Hepatocyte (in vitro differentiated cells): ENCODE measurements at regions not wholly inside any gene's neighbourhood (a gene's known extent, or its start where the extent isn't known, plus 50 kb on each side); places are given as distances from the start of the nearest gene placed in this dataset.

Experiments used
- DNase-seq: peaks from one replicate; pipeline ENCODE4 v3.0.0-alpha.2; 2016; ENCODE audit warnings: low spot score
- H2AFZ ChIP-seq: fragments of 200-600 bp; sonication (generic); 2 replicates; pipeline ENCODE4 v1.6.0; 2016; ENCODE audit warnings: antibody characterized with exemption, mild to moderate bottlenecking
- H3K27ac ChIP-seq: fragments of 200-600 bp; sonication (generic); 2 replicates; pipeline ENCODE4 v1.5.1; 2016; ENCODE audit warnings: mild to moderate bottlenecking
- H3K27me3 ChIP-seq: fragments of 200-600 bp; sonication (generic); 2 replicates; pipeline ENCODE4 v1.6.1; 2016
- H3K36me3 ChIP-seq: fragments of 200-600 bp; sonication (generic); replicated peaks from 2 replicates; pipeline ENCODE4 v1.5.1; 2016; ENCODE audit warnings: low read depth; ENCODE audit not compliant: insufficient read depth
- H3K4me1 ChIP-seq: fragments of 200-600 bp; sonication (generic); 2 replicates; pipeline ENCODE4 v1.5.1; 2016; ENCODE audit warnings: mild to moderate bottlenecking, moderate library complexity; ENCODE audit not compliant: insufficient read depth
- H3K4me2 ChIP-seq: fragments of 200-600 bp; sonication (generic); 2 replicates; pipeline ENCODE4 v1.6.0; 2016
- H3K4me3 ChIP-seq: fragments of 200-600 bp; sonication (generic); 2 replicates; pipeline ENCODE4 v1.5.1; 2016; ENCODE audit warnings: mild to moderate bottlenecking
- H3K79me2 ChIP-seq: fragments of 200-600 bp; sonication (generic); 2 replicates; pipeline ENCODE4 v1.6.0; 2017; ENCODE audit warnings: mild to moderate bottlenecking
- H3K9me2 ChIP-seq: fragments of 200-600 bp; sonication (generic); replicated peaks from 2 replicates; pipeline ENCODE4 v1.6.0; 2017; ENCODE audit warnings: mild to moderate bottlenecking; ENCODE audit not compliant: insufficient read depth
- H3K9me3 ChIP-seq: fragments of 200-600 bp; sonication (generic); 2 replicates; pipeline ENCODE4 v1.5.1; 2016; ENCODE audit warnings: low read depth, mild to moderate bottlenecking
- H4K20me1 ChIP-seq: fragments of 200-600 bp; sonication (generic); 2 replicates; pipeline ENCODE4 v1.6.0; 2016; ENCODE audit warnings: mild to moderate bottlenecking; ENCODE audit not compliant: insufficient read depth, poor library complexity, severe bottlenecking
- CTCF ChIP-seq: fragments of 200-600 bp; sonication (generic); IDR thresholded peaks from 2 replicates; pipeline ENCODE4 v1.5.1; 2016; ENCODE audit warnings: antibody characterized with exemption, mild to moderate bottlenecking; ENCODE audit not compliant: poor library complexity
- EZH2 ChIP-seq: fragments of 200-600 bp; sonication (generic); IDR thresholded peaks from 2 replicates; pipeline ENCODE4 v1.6.1; 2016; ENCODE audit warnings: antibody characterized with exemption, mild to moderate bottlenecking, borderline replicate concordance
- EZH2phosphoT487 ChIP-seq: fragments of 200-600 bp; sonication (generic); IDR thresholded peaks from one replicate; pipeline ENCODE4 v1.6.1; 2018; ENCODE audit warnings: antibody characterized with exemption, mild to moderate bottlenecking, low read depth, moderate library complexity; ENCODE audit not compliant: unreplicated experiment, severe bottlenecking
- WGBS: methylation state at CpG from one replicate; pipeline ENCODE4 v1.1.6; 2016; ENCODE audit warnings: low lambda C conversion rate; ENCODE audit errors: missing lambda C conversion rate; 5-methylcytosine and 5-hydroxymethylcytosine counted together

- DNase-seq = no peak
- Histone ChIP-seq H3K4me2 (no peak overlapping the region), H2AFZ (no peak overlapping the region), H3K36me3 (no peaks in the 10 kb centered on the region), H3K4me3 (no peak overlapping the region), H3K9me2 (no peaks in the 10 kb centered on the region), H3K27ac (no peak overlapping the region), H4K20me1 (no peaks in the 10 kb centered on the region), H3K27me3 (no peaks in the 10 kb centered on the region), H3K4me1 (no peaks in the 10 kb centered on the region), H3K9me3 (no peaks in the 10 kb centered on the region), H3K79me2 (no peaks in the 10 kb centered on the region)
- TF ChIP-seq EZH2 (no peak), EZH2phosphoT487 (no peak), CTCF (no peak)
- 85% methylated on average over 1 of the region's 1 CpG for WGBS
Observed at GRCh38 chr2:59044736-59045135, 803.6 kb upstream of the FANCL start.

DNA sequence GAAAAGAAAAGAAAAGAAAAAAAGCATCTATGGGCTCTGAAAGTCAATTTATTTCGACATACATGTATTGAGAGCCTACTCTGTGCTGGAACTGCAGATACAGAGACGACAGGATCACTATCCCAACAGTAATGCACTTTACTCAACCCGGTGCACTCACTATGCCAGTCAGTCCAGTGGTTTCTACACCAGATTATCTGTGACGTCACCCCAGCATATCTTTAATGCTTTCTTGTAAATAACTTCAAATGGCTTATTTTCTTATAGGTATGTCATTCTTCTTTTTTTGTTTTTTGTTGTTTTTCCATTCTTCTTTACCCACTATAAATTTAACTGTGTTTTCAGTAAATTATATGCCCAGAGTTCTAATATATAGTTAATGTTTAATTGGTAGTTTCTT is 800.0 kb upstream of the FANCL start:
- H3K9me2 ChIP-seq = no peaks in the 10 kb centered on the region
- 87% methylated on average over 4 of the region's 4 CpGs for WGBS
- no peaks in the 10 kb centered on the region for H3K4me1 ChIP-seq
- TF ChIP-seq EZH2 (no peak), EZH2phosphoT487 (no peak), CTCF (no peak)
- no peak overlapping the region for H3K27ac ChIP-seq
- no peaks in the 10 kb centered on the region for H3K79me2 ChIP-seq
- H3K27me3 ChIP-seq = no peaks in the 10 kb centered on the region
- H3K4me3 ChIP-seq = no peak overlapping the region
- no peak overlapping the region for H2AFZ ChIP-seq
- H3K36me3 ChIP-seq = no peaks in the 10 kb centered on the region
- H3K4me2 ChIP-seq = no peak overlapping the region
- H3K9me3 ChIP-seq = no peaks in the 10 kb centered on the region
- no peaks in the 10 kb centered on the region for H4K20me1 ChIP-seq
- no peak for DNase-seq

- Histone ChIP-seq H3K4me2 (no peak overlapping the region), H3K4me3 (no peak overlapping the region), H4K20me1 (no peaks in the 10 kb centered on the region), H2AFZ (no peak overlapping the region), H3K27ac (no peak overlapping the region), H3K9me2 (no peaks in the 10 kb centered on the region), H3K27me3 (no peaks in the 10 kb centered on the region), H3K79me2 (no peaks in the 10 kb centered on the region), H3K9me3 (no peaks in the 10 kb centered on the region), H3K36me3 (no peaks in the 10 kb centered on the region), H3K4me1 (peaks cover 6% of the 10 kb centered on the region)
- TF ChIP-seq EZH2phosphoT487 (no peak), EZH2 (no peak), CTCF (no peak)
- 10% methylated on average over 1 of the region's 1 CpG for WGBS
- peak; percentile 23 for DNase-seq
Observed at GRCh38 chr2:59034837-59035236, 793.7 kb upstream of the FANCL start.

DNA sequence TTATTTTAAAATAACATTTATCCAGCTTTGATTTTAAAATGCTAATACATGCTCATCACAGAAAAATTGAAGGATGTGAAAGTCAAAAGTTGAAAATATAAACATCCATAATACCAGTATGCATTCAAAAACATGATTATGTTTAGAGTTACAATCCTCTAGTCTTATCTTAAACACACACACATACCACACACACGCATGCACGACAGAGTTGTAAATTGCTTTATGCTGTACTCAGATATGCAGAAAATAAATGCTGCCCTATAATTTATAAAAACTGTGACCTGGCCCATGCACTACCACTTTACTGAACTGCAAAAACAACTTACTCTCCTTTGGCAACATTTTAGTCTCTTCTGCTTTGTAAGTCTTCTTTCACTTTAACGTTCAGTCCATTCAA is 793.0 kb upstream of the FANCL start:
- H3K27me3 ChIP-seq = no peaks in the 10 kb centered on the region
- peaks cover 6% of the 10 kb centered on the region for H3K4me1 ChIP-seq
- no peaks in the 10 kb centered on the region for H3K79me2 ChIP-seq
- 53% methylated on average over 3 of the region's 3 CpGs for WGBS
- no peak overlapping the region for H3K27ac ChIP-seq
- H2AFZ ChIP-seq = no peak overlapping the region
- TF ChIP-seq EZH2 = no peak
- TF ChIP-seq EZH2phosphoT487 = no peak
- no peak for TF ChIP-seq CTCF
- H3K36me3 ChIP-seq = no peaks in the 10 kb centered on the region
- H3K9me3 ChIP-seq = no peaks in the 10 kb centered on the region
- no peak overlapping the region for H3K4me3 ChIP-seq
- no peaks in the 10 kb centered on the region for H3K9me2 ChIP-seq
- H4K20me1 ChIP-seq = no peaks in the 10 kb centered on the region
- DNase-seq = no peak
- H3K4me2 ChIP-seq = no peak overlapping the region
